Fibroblast of skin of scalp (primary cell): ENCODE measurements at regions not wholly inside any gene's neighbourhood (a gene's known extent, or its start where the extent isn't known, plus 50 kb on each side); places are given as distances from the start of the nearest gene placed in this dataset.

Experiments
- DNase-seq: peaks from one replicate; pipeline ENCODE4 v3.0.0-alpha.2; 2013

- DNase-seq, result peak; percentile 82
Measured at GRCh38 chr3:153666991-153667740, 454.0 kb upstream of the ARHGEF26 start.

DNA sequence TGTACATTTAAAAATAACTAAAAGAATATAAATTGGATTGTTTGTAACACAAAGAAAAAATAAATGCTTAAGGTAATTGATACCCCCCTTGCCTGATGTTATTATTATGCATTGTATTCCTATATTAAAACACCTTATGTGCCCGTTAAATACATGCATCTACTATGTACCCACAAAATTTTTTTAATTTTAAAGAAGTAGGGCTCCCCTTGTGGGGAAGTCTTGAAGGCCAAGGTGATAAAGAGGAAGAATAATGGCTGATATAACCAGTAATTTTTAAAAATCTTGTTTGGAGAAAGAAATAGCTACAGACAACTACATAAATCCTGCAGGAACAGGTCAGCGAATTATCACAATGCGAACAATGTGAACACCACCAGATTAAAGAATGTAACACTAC, 451.7 kb upstream of the ARHGEF26 start:
- DNase-seq, result no peak

GRCh38 chr3:153670577-153670976, 450.6 kb upstream of the ARHGEF26 start:
- no peak for DNase-seq

GRCh38 chr3:153673853-153674252, 447.3 kb upstream of the ARHGEF26 start:
- DNase-seq, result no peak

DNA sequence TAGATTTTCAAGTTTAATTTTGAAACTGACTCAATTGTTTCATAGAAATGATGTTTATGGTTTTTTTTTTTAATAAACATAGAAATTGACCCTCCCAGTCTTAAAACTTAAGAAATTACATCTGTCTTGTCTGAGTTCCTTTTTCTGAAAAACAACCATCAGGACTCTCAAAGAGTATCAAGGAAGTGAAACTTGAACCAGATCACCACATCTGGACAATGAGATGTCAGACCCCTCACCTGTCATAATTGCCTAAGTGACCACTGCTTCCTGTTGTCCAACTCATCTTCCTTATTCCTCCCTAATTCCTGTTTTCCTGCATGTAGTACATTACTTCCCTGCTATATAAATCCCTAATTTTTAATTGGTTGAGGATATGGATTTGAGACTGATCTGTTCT, 441.5 kb upstream of the ARHGEF26 start:
- DNase-seq, result no peak

GRCh38 chr3:153680526-153680925, 440.7 kb upstream of the ARHGEF26 start:
- DNase-seq, result no peak

DNA sequence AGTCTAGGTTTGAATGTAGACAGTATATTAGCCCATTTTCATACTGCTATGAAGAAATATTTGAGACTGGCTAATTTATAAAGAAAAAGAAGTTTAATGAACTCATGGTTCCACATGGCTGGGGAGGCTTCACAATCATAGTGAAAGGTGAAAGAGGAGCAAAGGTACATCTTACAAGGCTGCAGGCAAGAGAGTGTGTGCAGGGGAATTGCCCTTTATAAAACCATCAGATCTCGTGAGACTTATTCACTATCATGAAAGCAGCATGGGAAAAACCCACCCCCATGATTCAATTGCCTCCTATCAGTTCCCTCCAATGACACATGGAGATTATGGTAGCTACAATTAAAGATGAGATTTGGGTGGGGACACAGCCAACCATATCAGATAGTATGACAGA, 440.1 kb upstream of the ARHGEF26 start:
- no peak for DNase-seq

DNA sequence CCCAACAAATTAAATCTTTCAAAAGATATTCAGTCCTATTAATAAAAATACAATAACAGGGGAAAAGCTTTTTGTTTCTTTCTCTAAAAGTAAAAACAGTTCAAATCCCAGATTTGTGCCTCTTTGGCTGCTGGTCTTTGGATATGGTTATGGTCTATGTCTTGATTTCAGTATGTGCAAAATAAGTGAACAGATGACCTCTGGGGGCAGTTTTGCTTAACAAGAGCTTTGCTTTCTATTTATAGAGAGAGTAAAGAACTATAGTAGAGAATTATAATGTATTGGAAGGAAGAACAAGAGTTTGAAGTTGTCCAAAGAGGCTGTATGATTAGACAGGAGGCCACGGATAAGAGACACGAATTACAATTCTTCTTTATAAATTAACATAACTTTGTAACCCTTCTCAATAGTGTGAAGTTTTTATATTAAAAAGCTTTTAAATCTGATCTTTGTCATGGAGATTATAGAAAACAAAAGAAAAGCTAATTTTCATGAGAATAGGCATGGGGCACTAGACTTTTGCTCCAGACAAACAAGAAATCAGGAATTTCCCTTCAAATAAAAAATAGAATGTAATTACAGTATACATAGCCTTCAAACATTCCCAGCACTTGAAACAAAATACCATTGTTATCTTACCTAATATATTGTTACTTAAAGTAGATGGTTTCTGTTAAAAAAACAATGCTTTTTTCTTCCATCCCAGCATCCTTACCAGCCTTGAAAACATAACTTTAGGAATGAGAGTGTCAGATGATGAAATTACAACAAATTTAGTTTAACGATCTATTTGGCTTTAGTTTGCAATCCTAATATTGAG, 432.7 kb upstream of the ARHGEF26 start:
- DNase-seq, result no peak

GRCh38 chr3:153693207-153693606, 428.0 kb upstream of the ARHGEF26 start:
- no peak for DNase-seq

- DNase-seq, result no peak
Measured at GRCh38 chr3:153702106-153702505, 419.1 kb upstream of the ARHGEF26 start.

GRCh38 chr3:153704115-153704514, 417.1 kb upstream of the ARHGEF26 start:
- no peak for DNase-seq

DNA sequence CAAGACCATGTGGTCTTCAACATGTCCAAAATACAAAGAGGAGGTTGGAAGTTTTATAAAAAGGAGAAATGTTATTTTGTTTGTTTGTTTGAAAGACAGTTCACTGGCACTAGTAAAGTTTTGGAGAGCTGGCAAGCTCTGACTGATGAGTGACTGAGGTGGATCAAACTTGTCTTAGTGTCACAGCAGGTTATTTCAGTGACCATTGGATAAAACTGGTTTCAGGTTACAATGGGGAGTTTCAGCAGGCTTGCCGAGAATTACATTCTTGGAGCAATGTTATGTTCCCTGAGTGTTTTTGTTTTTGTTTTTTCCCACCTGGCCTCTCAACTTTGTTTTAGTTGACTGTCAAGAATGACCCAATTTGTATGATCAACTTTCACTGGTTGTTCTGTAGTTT, 414.5 kb upstream of the ARHGEF26 start:
- DNase-seq, result no peak

- DNase-seq, result no peak
Measured at GRCh38 chr3:153714016-153714415, 407.2 kb upstream of the ARHGEF26 start.

- no peak for DNase-seq
Measured at GRCh38 chr3:153714588-153715290, 406.5 kb upstream of the ARHGEF26 start.

GRCh38 chr3:153722157-153722556, 399.0 kb upstream of the ARHGEF26 start:
- no peak for DNase-seq

GRCh38 chr3:153731071-153731470, 390.1 kb upstream of the ARHGEF26 start:
- DNase-seq, result no peak

- DNase-seq, result peak; percentile 7
Measured at GRCh38 chr3:153734777-153735551, 386.2 kb upstream of the ARHGEF26 start.

- DNase-seq, result no peak
Measured at GRCh38 chr3:153740109-153740508, 381.1 kb upstream of the ARHGEF26 start.

GRCh38 chr3:153744889-153745288, 376.3 kb upstream of the ARHGEF26 start:
- DNase-seq, result peak; percentile 68

DNA sequence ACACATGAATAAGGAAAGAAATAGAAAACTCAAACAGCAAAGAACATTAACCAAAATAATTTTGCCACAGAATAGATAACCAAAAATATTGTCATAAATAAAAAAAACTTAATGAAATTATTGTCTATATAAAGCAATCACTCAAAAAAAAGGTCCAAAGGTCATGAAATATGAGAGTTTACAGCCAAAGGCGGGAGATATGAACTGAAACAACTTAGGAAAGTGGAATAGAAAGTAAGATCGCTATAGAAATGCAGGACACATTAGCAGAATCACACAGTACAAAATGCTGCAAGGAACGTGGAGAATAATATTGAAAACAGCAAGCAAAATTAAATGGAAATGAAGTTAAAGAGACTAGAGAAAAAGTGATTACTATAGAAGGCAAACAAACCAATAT, 375.0 kb upstream of the ARHGEF26 start:
- DNase-seq, result no peak

GRCh38 chr3:153749070-153749610, 372.1 kb upstream of the ARHGEF26 start:
- peak; percentile 28 for DNase-seq

DNA sequence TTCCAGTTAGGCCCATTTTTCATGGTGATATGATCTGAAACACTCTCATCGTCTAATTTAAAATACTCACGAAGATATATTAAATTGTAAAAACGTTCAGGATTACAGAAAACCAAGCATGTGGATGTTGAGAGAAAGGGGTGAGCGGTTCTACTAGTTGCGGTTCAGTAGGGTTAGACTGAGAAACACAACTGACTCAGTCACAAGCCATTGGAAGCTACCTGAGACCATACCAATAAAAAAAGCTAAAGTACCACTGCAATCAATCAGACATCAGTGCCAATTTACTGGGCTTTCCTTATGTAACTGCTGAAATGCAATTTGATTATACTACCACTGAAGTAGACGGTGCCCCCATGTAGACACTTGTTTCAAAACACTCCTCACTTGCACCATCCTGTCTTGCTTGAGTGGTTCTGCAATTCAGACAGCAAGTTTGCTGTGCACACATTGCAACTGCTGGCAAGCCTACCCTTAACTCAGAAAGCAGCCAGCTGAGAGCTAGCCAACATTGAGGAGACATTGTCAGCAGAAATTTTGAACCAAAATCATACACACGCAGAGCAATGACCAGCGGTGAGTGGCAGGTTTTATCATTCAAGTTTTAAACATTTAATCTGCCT, 368.7 kb upstream of the ARHGEF26 start:
- DNase-seq, result no peak
